ENCODE measurements at regions not wholly inside any gene's neighbourhood (a gene's known extent, or its start where the extent isn't known, plus 50 kb on each side); places are given as distances from the start of the nearest gene placed in this dataset.

GRCh38 chr14:82805892-82806825, 1272.5 kb upstream of the SEL1L start (continued):
- no peak for TF ChIP-seq ERG (CRISPR knock-in tag; IDR thresholded peaks at IDR 0.05)
- TF ChIP-seq IRF1 (CRISPR knock-in tag; IDR thresholded peaks at IDR 0.05): no peak
- no peak for TF ChIP-seq FOXP1 (CRISPR knock-in tag; IDR thresholded peaks at IDR 0.05; ENCODE audit: borderline replicate concordance)
- TF ChIP-seq MXD4 (CRISPR knock-in tag; IDR thresholded peaks at IDR 0.05; ENCODE audit: borderline replicate concordance): no peak

GRCh38 chr14:82811246-82811645, 1277.6 kb upstream of the SEL1L start:
- ATAC-seq (no peak), DNase-seq (ENCODE audit: low spot score) (no peak)
- CTCF ChIA-PET: no interaction called here
- POLR2A ChIA-PET: no interaction called here
- H3K36me3 Mint-ChIP-seq: peaks cover 8% of the 10 kb centered on the region; the same call in 1 of the 2 replicates
- no peak overlapping the region for H3K4me3 Mint-ChIP-seq
- H3K9me3 Mint-ChIP-seq: peaks cover 8% of the 10 kb centered on the region
- no peak for TF ChIP-seq ZNF425 (CRISPR knock-in tag; conservative IDR thresholded peaks at IDR 0.05)
- TF ChIP-seq FOXP1 (CRISPR knock-in tag; IDR thresholded peaks at IDR 0.05; ENCODE audit: borderline replicate concordance): no peak
- TF ChIP-seq OVOL2 (CRISPR knock-in tag; IDR thresholded peaks at IDR 0.05; ENCODE audit: borderline replicate concordance): no peak
- no peak for TF ChIP-seq GTF2I (CRISPR knock-in tag; conservative IDR thresholded peaks at IDR 0.05)
- TF ChIP-seq RELA (CRISPR knock-in tag; IDR thresholded peaks at IDR 0.05; ENCODE audit: borderline replicate concordance): no peak
- TF ChIP-seq SMAD3 (CRISPR knock-in tag; IDR thresholded peaks at IDR 0.05; ENCODE audit: borderline replicate concordance): no peak
- no peak for TF ChIP-seq MAX (CRISPR knock-in tag; IDR thresholded peaks at IDR 0.05)
- TF ChIP-seq HMGXB4 (CRISPR knock-in tag; IDR thresholded peaks at IDR 0.05): no peak
- no peak for TF ChIP-seq ZNF138 (CRISPR knock-in tag; conservative IDR thresholded peaks at IDR 0.05)
- TF ChIP-seq SMAD4 (CRISPR knock-in tag; IDR thresholded peaks at IDR 0.05): no peak
- no peak for TF ChIP-seq STAT6 (CRISPR knock-in tag; conservative IDR thresholded peaks at IDR 0.05; ENCODE audit: low read depth)
- TF ChIP-seq PRRX2 (CRISPR knock-in tag; IDR thresholded peaks at IDR 0.05): no peak
- no peak for TF ChIP-seq E2F1 (CRISPR knock-in tag; IDR thresholded peaks at IDR 0.05)
- no peak for TF ChIP-seq ATF6 (CRISPR knock-in tag; IDR thresholded peaks at IDR 0.05)
- no peak for TF ChIP-seq GABPB1 (CRISPR knock-in tag; IDR thresholded peaks at IDR 0.05)
- no peak for TF ChIP-seq ZNF512 (CRISPR knock-in tag; IDR thresholded peaks at IDR 0.05; ENCODE audit: borderline replicate concordance)
- H3K4me1 Mint-ChIP-seq: peaks cover 27% of the 10 kb centered on the region
- peaks cover 32% of the 10 kb centered on the region for H3K27me3 Mint-ChIP-seq (ENCODE audit: low read depth)
- H3K27ac Mint-ChIP-seq: no peak overlapping the region

Data from WTC11 (cell line).